Fibroblast of lung (primary cell): ENCODE measurements at regions not wholly inside any gene's neighbourhood (a gene's known extent, or its start where the extent isn't known, plus 50 kb on each side); places are given as distances from the start of the nearest gene placed in this dataset.

Source experiments
- EZH2 ChIP-seq: IDR thresholded peaks from 2 replicates; pipeline ENCODE4 v1.5.1; 2012; ENCODE audit warnings: low read length, control low read depth, mild to moderate bottlenecking; ENCODE audit errors: missing control alignments
- TF ChIP-seq, protein P1 (sequence below), 2 donors: IDR thresholded peaks in 1 of 2; conservative IDR thresholded peaks in 1 of 2; 1 replicate in 1 of 2; 2 replicates in 1 of 2; pipeline ENCODE4 v1.5.1; 2011 to 2012; ENCODE audit warnings: low read length in 2 of 2, control low read depth in 1 of 2, inconsistent platforms in 1 of 2, low read depth in 1 of 2, mild to moderate bottlenecking in 1 of 2

- TF ChIP-seq, protein P1, sequence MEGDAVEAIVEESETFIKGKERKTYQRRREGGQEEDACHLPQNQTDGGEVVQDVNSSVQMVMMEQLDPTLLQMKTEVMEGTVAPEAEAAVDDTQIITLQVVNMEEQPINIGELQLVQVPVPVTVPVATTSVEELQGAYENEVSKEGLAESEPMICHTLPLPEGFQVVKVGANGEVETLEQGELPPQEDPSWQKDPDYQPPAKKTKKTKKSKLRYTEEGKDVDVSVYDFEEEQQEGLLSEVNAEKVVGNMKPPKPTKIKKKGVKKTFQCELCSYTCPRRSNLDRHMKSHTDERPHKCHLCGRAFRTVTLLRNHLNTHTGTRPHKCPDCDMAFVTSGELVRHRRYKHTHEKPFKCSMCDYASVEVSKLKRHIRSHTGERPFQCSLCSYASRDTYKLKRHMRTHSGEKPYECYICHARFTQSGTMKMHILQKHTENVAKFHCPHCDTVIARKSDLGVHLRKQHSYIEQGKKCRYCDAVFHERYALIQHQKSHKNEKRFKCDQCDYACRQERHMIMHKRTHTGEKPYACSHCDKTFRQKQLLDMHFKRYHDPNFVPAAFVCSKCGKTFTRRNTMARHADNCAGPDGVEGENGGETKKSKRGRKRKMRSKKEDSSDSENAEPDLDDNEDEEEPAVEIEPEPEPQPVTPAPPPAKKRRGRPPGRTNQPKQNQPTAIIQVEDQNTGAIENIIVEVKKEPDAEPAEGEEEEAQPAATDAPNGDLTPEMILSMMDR (conservative IDR thresholded peaks at IDR 0.05 in 1 of 2, IDR thresholded peaks at IDR 0.05 in 1 of 2; ENCODE audit: low read depth in 1 of 2, low read length in 2 of 2), result no peak
- TF ChIP-seq EZH2, result no peak
These were observed 1009.8 kb upstream of the SLIT2 start for GRCh38 chr4:19241895-19242294.
